Spleen (tissue), 7 donors: ENCODE measurements at regions not wholly inside any gene's neighbourhood (a gene's known extent, or its start where the extent isn't known, plus 50 kb on each side); places are given as distances from the start of the nearest gene placed in this dataset.

Source experiments
- POLR2A ChIP-seq, 3 donors: fragments of 450-650 bp; IDR thresholded peaks; one replicate each; pipeline ENCODE4 v1.5.1; 2017; ENCODE audit warnings: antibody characterized with exemption in 3 of 3, mild to moderate bottlenecking in 1 of 3
- POLR2AphosphoS5 ChIP-seq, 3 donors: sonication (generic); formaldehyde crosslinking; IDR thresholded peaks; one replicate each; pipeline ENCODE4 v1.5.1; 2017; ENCODE audit warnings: antibody characterized with exemption in 3 of 3
- TF ChIP-seq, protein P1 (sequence below), 11 experiments: fragments of 200-600 bp in 7 of 11; fragments of 450-650 bp in 4 of 11; sonication (generic) in 4 of 11; IDR thresholded peaks in 8 of 11; conservative IDR thresholded peaks in 3 of 11; 1 replicate in 7 of 11; 2 replicates in 4 of 11; pipeline versions ENCODE4 v1.4.0 to v1.8.0; 2016 to 2021; ENCODE audit warnings: antibody characterized with exemption in 11 of 11, inconsistent platforms in 4 of 11, mild to moderate bottlenecking in 1 of 11
- donor health status: DM: no; HTN: no; CAD: no; lungs with moderate emphysema.
- donor health status: DM: no; HTN: no; CAD: no.
- donor health status: DM: no; HTN: no; CAD: no.

DNA sequence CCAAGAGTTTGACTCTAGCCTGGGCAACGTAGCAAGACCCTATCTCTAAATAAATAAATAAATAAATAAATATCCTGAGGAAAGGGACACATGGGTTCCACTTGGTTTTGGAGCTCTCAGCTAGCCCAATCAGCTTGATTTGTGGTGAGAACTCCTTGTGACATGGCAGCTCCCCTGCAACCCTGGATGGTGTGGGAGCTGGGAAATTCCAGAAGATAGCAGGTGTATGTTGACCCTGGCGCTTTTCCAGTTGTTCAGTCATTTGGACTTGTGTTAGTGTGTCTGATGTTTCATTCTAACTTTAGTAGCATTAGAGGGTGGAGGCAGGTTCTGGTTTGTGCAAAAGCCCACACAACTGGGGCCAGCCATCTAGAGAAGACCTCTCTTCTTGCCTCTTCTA is 148.5 kb upstream of the NCAM1 start:
- TF ChIP-seq, protein P1, sequence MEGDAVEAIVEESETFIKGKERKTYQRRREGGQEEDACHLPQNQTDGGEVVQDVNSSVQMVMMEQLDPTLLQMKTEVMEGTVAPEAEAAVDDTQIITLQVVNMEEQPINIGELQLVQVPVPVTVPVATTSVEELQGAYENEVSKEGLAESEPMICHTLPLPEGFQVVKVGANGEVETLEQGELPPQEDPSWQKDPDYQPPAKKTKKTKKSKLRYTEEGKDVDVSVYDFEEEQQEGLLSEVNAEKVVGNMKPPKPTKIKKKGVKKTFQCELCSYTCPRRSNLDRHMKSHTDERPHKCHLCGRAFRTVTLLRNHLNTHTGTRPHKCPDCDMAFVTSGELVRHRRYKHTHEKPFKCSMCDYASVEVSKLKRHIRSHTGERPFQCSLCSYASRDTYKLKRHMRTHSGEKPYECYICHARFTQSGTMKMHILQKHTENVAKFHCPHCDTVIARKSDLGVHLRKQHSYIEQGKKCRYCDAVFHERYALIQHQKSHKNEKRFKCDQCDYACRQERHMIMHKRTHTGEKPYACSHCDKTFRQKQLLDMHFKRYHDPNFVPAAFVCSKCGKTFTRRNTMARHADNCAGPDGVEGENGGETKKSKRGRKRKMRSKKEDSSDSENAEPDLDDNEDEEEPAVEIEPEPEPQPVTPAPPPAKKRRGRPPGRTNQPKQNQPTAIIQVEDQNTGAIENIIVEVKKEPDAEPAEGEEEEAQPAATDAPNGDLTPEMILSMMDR (IDR thresholded peaks at IDR 0.05 in 8 of 11, conservative IDR thresholded peaks at IDR 0.05 in 3 of 11), result no peak
- TF ChIP-seq POLR2A (IDR thresholded peaks at IDR 0.05), result no peak
- TF ChIP-seq POLR2AphosphoS5 (IDR thresholded peaks at IDR 0.05), result no peak
